ENCODE measurements at regions not wholly inside any gene's neighbourhood (a gene's known extent, or its start where the extent isn't known, plus 50 kb on each side); places are given as distances from the start of the nearest gene placed in this dataset.

GRCh38 chr7:96415293-96415940 lies 93.5 kb upstream of the SLC25A13 start:
- no peak for TF ChIP-seq CTCF (IDR thresholded peaks at IDR 0.05 in 2 of 3, conservative IDR thresholded peaks at IDR 0.05 in 1 of 3; ENCODE audit: control insufficient read depth in 2 of 3, extremely low read depth in 1 of 3, insufficient read depth in 1 of 3, low read depth in 3 of 3, low read length in 3 of 3)
- TF ChIP-seq EGR1 (IDR thresholded peaks at IDR 0.05; ENCODE audit: borderline replicate concordance in 1 of 2, low read depth in 2 of 2, low read length in 2 of 2): no peak
- TF ChIP-seq EZH2 (IDR thresholded peaks at IDR 0.05; ENCODE audit: borderline replicate concordance, control insufficient read depth, low read depth, low read length): no peak
- TF ChIP-seq ELK1 (IDR thresholded peaks at IDR 0.05; ENCODE audit: low read depth, low read length): no peak
- no peak for TF ChIP-seq YY1 (IDR thresholded peaks at IDR 0.05; ENCODE audit: low read depth, low read length)
- no peak for TF ChIP-seq REST (IDR thresholded peaks at IDR 0.05; ENCODE audit: low read depth, low read length)
- no peak for TF ChIP-seq NFYB (IDR thresholded peaks at IDR 0.05; ENCODE audit: insufficient read depth, low read depth, low read length)
- TF ChIP-seq PBX3 (IDR thresholded peaks at IDR 0.05; ENCODE audit: insufficient replicate concordance, low read depth, low read length): no peak
- no peak for TF ChIP-seq BCL3 (IDR thresholded peaks at IDR 0.05; ENCODE audit: borderline replicate concordance, insufficient read depth, low read depth, low read length, poor library complexity, severe bottlenecking)
- TF ChIP-seq NR2C2 (IDR thresholded peaks at IDR 0.05; ENCODE audit: borderline replicate concordance, control insufficient read depth, insufficient read length, low read depth): no peak
- no peak for TF ChIP-seq POLR2A (IDR thresholded peaks at IDR 0.05; ENCODE audit: low read depth, low read length)

Data from GM12878 (cell line).